DMS53 treated with DMSO at 0.1 percent for 48 hours (cell line): ENCODE measurements at regions not wholly inside any gene's neighbourhood (a gene's known extent, or its start where the extent isn't known, plus 50 kb on each side); places are given as distances from the start of the nearest gene placed in this dataset.
A peak's percentile ranks its signal among the peaks of the same experiment; 100 is the strongest.

Source experiments
- DNase-seq: peaks from one replicate; lab custom pipeline; 2025; ENCODE audit not compliant: unreplicated experiment; lab: John Stamatoyannopoulos, UW

DNA sequence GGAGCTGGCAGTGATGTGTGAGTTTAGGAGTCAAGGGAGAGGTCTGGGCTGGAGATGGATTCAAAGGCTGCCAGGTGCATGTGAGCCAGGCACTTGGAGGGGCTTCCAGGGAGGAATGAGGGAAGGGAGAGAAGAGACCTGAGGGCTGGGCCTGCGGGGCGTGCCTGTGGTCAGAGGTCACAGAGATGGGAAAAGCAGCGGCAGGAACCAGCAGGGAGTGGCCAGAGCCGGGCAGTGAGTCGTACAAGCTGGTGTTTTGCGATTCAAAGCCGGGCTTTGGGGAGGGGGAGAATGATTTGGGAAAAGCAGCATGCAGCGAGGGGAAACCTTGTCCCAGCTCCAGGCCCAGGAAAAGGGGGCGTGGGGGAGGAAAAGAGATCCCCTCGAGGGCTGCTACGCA, 96.9 kb upstream of the RTL6 start:
- no peak for DNase-seq

DNA sequence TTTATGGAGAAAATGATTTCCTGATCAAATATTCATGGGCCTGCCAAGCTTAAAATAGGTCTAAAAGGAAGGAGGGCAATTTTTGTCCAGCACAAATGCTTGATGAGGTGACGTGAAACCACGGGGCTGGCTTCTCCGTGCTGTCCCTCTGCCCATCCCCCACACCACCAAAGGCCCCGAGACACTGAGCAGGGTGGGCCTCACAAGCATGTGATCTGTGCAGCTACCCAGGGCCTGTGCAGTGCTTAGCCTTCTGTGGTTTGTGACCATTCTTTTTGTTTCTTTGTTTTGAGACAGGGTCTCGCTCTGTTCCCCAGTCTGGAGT, 94.8 kb upstream of the RTL6 start:
- DNase-seq: no peak

- no peak for DNase-seq
Observed at GRCh38 chr22:44592126-44592823, 94.2 kb upstream of the RTL6 start.

DNA sequence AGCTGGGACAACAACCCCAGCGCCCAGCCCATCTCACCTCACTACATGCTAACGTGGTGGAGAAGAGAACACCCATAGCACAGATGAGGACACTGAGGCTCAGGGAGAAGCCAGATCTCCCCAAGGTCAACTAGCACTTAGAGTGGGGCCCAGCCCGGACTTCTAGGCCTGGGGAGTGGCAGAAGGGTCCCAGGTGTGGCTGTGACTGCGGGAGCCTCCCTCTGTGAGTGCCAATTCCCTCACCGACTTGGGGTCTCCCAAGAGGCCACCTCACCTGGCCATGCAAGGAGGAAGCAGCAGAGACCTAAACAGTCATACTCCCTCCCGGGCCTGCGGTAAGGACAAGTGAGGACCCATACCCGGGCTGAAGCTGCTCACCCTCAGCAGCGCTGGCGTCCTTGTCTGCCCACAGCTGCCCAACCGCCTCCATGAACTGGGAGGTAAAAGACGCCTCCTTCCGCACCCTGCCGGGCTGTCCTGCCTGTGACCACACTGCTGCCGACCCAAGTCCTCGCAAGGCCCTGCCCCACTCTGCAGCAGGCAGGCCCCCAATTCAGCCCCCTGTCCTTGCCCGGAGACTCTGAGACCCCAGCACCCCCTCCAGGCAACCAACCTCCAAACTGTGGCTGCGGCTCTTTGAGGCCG, 93.2 kb upstream of the RTL6 start:
- DNase-seq: no peak

- no peak for DNase-seq
Observed at GRCh38 chr22:44590291-44590690, 92.3 kb upstream of the RTL6 start.

GRCh38 chr22:44589831-44590230, 91.8 kb upstream of the RTL6 start:
- DNase-seq: no peak

DNA sequence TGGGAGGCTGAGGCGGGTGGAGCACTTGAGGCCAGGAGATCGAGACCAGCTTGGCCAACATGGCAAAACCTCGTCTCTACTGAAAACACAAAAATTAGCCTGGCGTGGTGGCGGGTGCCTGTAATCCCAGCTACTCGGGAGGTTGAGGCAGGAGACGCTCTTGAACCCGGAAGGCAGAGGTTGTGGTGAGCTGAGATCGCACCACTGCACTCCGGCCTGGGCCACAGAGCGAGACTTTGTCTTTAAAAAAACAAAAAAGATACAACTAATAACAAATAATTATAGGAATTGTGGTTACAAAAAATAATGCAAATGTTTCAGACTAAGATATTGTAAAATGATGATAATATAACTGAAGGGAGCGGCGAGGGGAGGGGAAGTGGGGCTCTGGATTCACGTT, 90.3 kb upstream of the RTL6 start:
- no peak for DNase-seq

DNA sequence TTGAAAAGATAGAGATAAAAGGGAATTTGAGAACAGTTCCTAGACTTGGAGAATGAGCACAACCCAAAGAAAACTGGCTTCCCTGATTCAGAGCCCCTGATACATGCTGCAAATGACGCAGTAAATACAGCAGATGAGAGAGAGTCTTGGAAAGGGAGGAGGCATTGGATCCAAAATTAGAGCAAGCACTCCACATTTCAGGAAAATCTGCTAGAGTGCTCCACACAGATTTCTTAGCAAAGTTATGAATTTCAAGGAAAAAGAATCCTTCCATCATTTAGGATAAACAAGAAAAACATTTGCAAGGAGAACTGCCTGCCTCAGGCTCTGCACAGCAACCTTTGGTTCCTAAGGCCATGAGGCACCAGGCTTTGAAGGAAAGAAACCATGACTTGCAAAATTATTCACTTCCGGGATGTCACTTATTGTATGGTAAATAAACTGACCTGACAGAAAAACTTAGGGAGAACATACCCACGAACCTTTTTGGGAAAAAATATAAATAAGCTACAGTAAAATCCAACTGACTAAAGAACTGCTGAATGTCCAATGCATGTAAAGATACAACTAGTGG, 89.8 kb upstream of the RTL6 start:
- no peak for DNase-seq

- peak; percentile 31 for DNase-seq
Observed at GRCh38 chr22:44586999-44587736, 89.1 kb upstream of the RTL6 start.

GRCh38 chr22:44586351-44586990, 88.4 kb upstream of the RTL6 start:
- no peak for DNase-seq

GRCh38 chr22:44585559-44586350, 87.7 kb upstream of the RTL6 start:
- DNase-seq: no peak

DNA sequence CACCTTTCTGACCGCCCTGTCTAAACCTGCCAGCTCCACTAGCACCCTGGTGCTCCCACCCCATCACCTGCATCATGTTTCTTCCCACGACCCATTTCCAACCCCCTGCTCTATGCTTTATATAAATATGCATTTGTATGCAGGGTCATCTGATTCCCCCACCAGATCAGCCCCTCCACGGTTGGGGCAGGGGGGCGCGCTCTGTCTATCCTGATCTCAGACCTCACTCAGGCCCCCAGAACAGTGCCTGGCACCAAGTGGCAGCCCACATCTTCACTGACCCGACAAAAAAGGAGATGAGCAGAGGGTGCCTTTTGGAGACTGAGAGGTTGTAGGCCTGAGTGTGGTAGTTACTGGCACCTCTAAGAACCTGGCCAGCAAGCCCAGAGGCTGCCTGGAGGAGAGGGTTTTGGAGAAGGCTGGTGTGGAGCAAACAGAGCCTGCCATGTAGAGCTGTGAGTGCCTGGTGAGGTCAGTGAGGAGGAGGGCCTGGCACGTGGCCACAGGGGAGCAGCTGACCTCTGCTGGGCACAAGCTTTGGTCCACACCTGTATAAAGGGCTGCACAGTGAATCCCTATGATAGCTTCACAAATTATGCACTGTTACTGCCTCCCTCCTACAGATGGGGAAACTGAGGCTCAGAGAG, 86.3 kb upstream of the RTL6 start:
- no peak for DNase-seq

- DNase-seq: no peak
Observed at GRCh38 chr22:44583854-44584253, 85.8 kb upstream of the RTL6 start.

DNA sequence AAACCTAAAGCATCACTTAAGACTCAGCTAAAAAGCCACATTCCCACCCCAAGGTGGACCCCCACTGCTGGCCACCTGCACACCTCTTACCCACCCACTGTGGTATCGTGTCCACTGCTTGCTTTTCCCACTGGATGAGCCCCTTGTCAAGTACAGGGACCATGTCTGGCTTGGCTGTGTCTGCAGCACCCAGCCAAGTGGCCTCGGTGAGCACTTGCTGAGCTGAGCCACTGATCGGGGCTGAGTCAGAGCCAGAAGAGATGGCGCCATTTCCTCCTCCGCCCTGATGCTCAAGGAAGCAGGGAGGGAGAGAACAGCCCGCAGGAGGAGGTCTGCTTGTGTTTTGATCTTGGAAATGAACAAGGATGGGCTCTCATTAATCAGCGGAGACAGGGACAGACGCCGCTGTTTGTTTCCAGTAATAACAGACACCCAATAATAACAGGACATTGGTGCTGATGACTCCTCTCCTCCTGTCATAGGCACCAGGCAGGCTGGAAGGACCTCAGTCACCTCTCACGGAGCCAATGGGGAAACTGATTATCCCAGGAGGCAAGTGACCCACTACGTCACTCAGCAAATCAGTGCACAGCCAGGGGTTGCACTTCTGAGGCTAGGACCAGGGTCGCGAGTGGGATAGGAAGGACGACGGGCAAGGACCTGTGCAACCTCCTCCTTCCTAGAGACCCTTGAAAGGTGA, 85.2 kb upstream of the RTL6 start:
- DNase-seq: no peak

- DNase-seq: no peak
Observed at GRCh38 chr22:44582016-44582415, 84.0 kb upstream of the RTL6 start.

DNA sequence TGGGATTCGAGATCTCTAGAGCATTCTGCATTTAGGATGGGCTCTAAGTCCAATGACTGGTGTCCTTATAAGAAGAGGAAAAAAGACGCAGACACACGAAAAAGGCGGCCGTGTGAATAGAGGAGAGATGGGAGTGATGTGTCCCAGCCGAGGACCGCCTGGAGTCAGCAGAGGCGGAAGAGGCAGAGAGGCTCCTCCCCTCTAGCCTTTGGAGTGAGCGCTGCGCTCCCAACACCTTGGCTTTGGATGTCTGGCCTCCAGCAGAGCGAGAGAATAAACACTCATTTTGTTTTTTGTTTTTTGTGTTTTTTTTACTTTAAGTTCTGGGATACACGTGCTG, 83.0 kb upstream of the RTL6 start:
- DNase-seq: no peak

DNA sequence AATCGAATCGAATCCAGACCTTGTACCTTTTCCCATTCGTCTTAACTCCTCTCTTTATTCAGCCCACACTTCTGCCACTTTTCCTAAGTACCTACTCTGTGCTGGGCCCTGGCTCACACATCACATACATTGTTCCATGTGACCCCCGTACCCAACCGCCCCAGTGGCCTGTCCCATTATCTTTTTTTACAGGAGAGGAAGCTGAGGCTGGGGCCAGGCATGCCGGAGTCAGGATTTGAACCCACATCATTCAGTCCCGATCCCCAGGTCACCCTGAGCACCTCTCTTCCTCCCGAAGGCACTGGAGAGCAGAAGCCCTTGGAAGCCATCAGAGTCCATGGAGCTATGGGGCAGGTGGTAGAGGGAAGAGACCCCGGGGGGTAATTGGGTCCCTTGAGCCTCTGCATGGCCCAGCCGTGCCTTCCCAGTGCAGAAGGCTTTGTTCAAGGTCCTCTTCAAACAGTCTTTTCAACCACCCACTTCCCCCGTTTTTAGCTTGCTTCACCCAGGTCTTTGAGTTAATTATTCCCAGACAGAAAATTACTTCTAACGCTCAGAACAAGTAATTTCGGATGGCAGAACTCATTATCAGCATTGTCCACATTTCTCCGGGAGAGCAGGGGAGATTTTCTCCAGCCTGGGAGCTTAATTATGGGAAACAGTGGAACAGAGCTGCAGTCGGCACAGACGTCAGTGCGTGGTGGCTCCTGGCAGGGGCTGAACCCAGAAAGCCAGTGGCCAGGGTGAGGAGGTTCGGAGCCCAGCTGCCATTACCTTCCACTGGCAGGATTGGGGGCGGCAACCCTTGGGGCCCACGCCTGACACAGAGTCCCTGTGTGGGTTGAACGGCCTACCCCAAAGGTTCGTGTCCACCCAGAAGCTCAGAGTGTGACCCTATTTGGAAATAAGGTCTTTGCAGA, 82.4 kb upstream of the RTL6 start:
- no peak for DNase-seq

DNA sequence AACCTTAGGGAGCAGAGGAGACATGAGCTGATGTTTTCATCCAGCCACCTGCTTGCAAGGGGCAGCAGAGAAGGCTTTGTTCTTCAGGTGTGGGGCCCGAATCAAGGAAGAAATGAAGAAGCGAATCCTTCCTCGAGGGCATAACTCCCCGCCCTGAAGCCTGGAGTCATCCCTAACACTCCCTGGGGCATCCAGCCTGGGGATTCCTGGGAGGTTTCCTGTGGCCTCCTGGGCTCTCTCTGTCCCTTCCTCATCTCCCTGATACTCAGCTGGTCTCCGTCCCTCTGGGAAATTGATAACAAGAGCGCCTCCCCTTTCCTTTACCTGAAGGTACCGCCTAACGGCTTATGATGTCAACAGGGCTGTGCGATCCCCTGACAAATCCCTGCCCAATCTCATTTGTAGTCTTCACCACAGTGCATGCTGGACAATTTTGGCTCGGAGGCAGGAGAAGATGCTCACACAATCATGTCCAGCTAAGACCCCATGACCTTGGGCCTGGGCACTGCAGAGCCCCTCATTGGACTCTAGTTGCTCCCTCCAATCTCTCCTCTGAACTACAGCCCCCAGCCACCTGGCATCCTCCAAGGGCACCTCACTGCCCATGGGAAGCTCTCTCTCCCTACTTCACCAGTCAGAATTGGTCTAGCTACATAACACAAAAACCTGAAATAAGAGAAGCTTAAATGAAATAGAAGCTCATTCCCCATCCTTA, 80.6 kb upstream of the RTL6 start:
- DNase-seq: no peak
